A549 (cell line): ENCODE measurements at regions not wholly inside any gene's neighbourhood (a gene's known extent, or its start where the extent isn't known, plus 50 kb on each side); places are given as distances from the start of the nearest gene placed in this dataset.

Experiments used
- ATAC-seq, 2 experiments: fragments of 200-7000 bp in 1 of 2; fragments of >200 bp in 1 of 2; cut with Nextera tagmentation in 1 of 2; cut with Tn5 transposase in 1 of 2; 3 replicates each; pipeline versions ENCODE4 v1.8.0 to v1.9.1; 2018 to 2020; ENCODE audit warnings: mild to moderate bottlenecking in 1 of 2, moderate library complexity in 1 of 2
- CTCF ChIA-PET: fragments of 300-600 bp; sonication (Branson Sonifier 250); formaldehyde crosslinking; extraction: SDS; loops from one replicate; lab custom pipeline; 2021; ENCODE audit warnings: antibody characterized with exemption, inconsistent platforms; lab: Yijun Ruan, JAX
- POLR2A ChIA-PET: fragments of 350-600 bp; formaldehyde crosslinking; extraction: SDS; loops from one replicate; lab custom pipeline; 2021; ENCODE audit warnings: antibody characterized with exemption, inconsistent platforms; lab: Yijun Ruan, JAX
- DNase-seq, 2 experiments: peaks; one replicate each; pipeline versions ENCODE4 v3.0.0 to v3.0.0-alpha.2; 2011 to 2016; ENCODE audit warnings: low read depth in 1 of 2, low spot score in 1 of 2
- FAIRE-seq: peaks from 2 replicates; lab custom pipeline; 2011; peaks lifted over from hg19 to GRCh38; lab: Jason Lieb, UNC
- H3K27ac ChIP-seq, 2 experiments: fragments of >200 bp; sonication (Bioruptor Twin); formaldehyde crosslinking; 3 replicates each; pipeline ENCODE4 v1.5.1; 2016 to 2017
- H3K4me1 ChIP-seq: fragments of >200 bp; sonication (Bioruptor Twin); formaldehyde crosslinking; 3 replicates; pipeline ENCODE4 v1.6.1; 2016
- H3K4me2 ChIP-seq: fragments of >200 bp; sonication (Bioruptor Twin); formaldehyde crosslinking; 3 replicates; pipeline ENCODE4 v1.6.1; 2016
- H3K4me3 ChIP-seq: fragments of >200 bp; sonication (Bioruptor Twin); formaldehyde crosslinking; 3 replicates; pipeline ENCODE4 v1.5.1; 2016
- H3K9me3 ChIP-seq: fragments of >200 bp; sonication (Bioruptor Twin); formaldehyde crosslinking; 3 replicates; pipeline ENCODE4 v1.6.1; 2016
- CEBPB ChIP-seq, 2 experiments: fragments of >200 bp in 1 of 2; sonication (Bioruptor Twin) in 1 of 2; formaldehyde crosslinking in 1 of 2; IDR thresholded peaks; 2 replicates each; pipeline ENCODE4 v1.6.1; 2012 to 2016
- CHD4 ChIP-seq: fragments of 200-600 bp; sonication (generic); IDR thresholded peaks from 2 replicates; pipeline ENCODE4 v1.6.1; 2016; ENCODE audit warnings: antibody characterized with exemption, mild to moderate bottlenecking, borderline replicate concordance
- EHF ChIP-seq: fragments of 250-450 bp; sonication (Bioruptor Pico); IDR thresholded peaks from 2 replicates; pipeline ENCODE4 v1.5.0; 2020; ENCODE audit warnings: mild to moderate bottlenecking
- ESRRA ChIP-seq: fragments of 150-350 bp; IDR thresholded peaks from 2 replicates; pipeline ENCODE4 v1.6.1; 2014; ENCODE audit warnings: mild to moderate bottlenecking, low read length, borderline replicate concordance
- FOSL2 ChIP-seq, 2 experiments: fragments of 450-650 bp in 1 of 2; fragments of >200 bp in 1 of 2; sonication (Bioruptor Twin) in 1 of 2; formaldehyde crosslinking; IDR thresholded peaks; 2 replicates each; pipeline versions ENCODE4 v1.5.0 to v1.6.1; 2016 to 2020; ENCODE audit warnings: mild to moderate bottlenecking in 1 of 2, moderate library complexity in 1 of 2
- GATA3 ChIP-seq: IDR thresholded peaks from 2 replicates; pipeline ENCODE4 v1.6.1; 2012; ENCODE audit warnings: borderline replicate concordance
- HDAC2 ChIP-seq: fragments of 200-600 bp; sonication (generic); IDR thresholded peaks from 2 replicates; pipeline ENCODE4 v1.6.1; 2016
- HEYL ChIP-seq: fragments of 250-450 bp; sonication (Bioruptor Pico); IDR thresholded peaks from 2 replicates; pipeline ENCODE4 v1.8.0; 2021; ENCODE audit warnings: mild to moderate bottlenecking, moderate library complexity
- JUN ChIP-seq, 2 experiments: fragments of >200 bp; sonication (Bioruptor Twin); formaldehyde crosslinking; IDR thresholded peaks; 2 replicates in 1 of 2; 3 replicates in 1 of 2; pipeline ENCODE4 v1.6.1; 2016 to 2017
- JUNB ChIP-seq: fragments of >200 bp; sonication (Bioruptor Twin); formaldehyde crosslinking; IDR thresholded peaks from 2 replicates; pipeline ENCODE4 v1.6.1; 2016
- KDM5A ChIP-seq: fragments of 200-600 bp; sonication (generic); IDR thresholded peaks from 2 replicates; pipeline ENCODE4 v1.6.1; 2016; ENCODE audit warnings: antibody characterized with exemption, mild to moderate bottlenecking
- MYC ChIP-seq: IDR thresholded peaks from 2 replicates; pipeline ENCODE4 v1.6.1; 2012; ENCODE audit warnings: mild to moderate bottlenecking, inconsistent platforms, low read length, improper control_type of control experiment, borderline replicate concordance
- NR3C1 ChIP-seq: fragments of >200 bp; sonication (Bioruptor Twin); formaldehyde crosslinking; IDR thresholded peaks from 3 replicates; pipeline ENCODE4 v1.6.1; 2017
- RAD21 ChIP-seq, 2 experiments: fragments of >200 bp in 1 of 2; sonication (Bioruptor Twin) in 1 of 2; formaldehyde crosslinking in 1 of 2; IDR thresholded peaks in 1 of 2; conservative IDR thresholded peaks in 1 of 2; 2 replicates in 1 of 2; 3 replicates in 1 of 2; pipeline ENCODE4 v1.6.1; 2012 to 2018; ENCODE audit warnings: inconsistent platforms in 1 of 2
- RARB ChIP-seq: fragments of 250-450 bp; sonication (Bioruptor Pico); IDR thresholded peaks from 2 replicates; pipeline ENCODE4 v1.8.0; 2021; ENCODE audit warnings: mild to moderate bottlenecking, moderate library complexity
- RFX5 ChIP-seq: fragments of 450-650 bp; IDR thresholded peaks from 2 replicates; pipeline ENCODE4 v1.7.1; 2014; ENCODE audit warnings: antibody characterized with exemption, mild to moderate bottlenecking, moderate library complexity
- RNF2 ChIP-seq: fragments of 200-600 bp; sonication (generic); IDR thresholded peaks from 2 replicates; pipeline ENCODE4 v1.6.1; 2016; ENCODE audit warnings: low read depth, mild to moderate bottlenecking, antibody characterized with exemption, moderate library complexity, borderline replicate concordance
- SMC3 ChIP-seq: fragments of >200 bp; sonication (Bioruptor Twin); formaldehyde crosslinking; IDR thresholded peaks from 3 replicates; pipeline ENCODE4 v1.6.1; 2018; ENCODE audit warnings: inconsistent platforms
- TP53 ChIP-seq: fragments of 250-450 bp; sonication (Bioruptor Pico); IDR thresholded peaks from 2 replicates; pipeline ENCODE4 v1.5.0; 2021; ENCODE audit warnings: mild to moderate bottlenecking, moderate library complexity
- ZC3H11A ChIP-seq: fragments of 450-650 bp; IDR thresholded peaks from 2 replicates; pipeline ENCODE4 v1.6.1; 2014; ENCODE audit warnings: antibody characterized with exemption, mild to moderate bottlenecking
- ZSCAN20 ChIP-seq: fragments of 250-450 bp; sonication (Bioruptor Pico); IDR thresholded peaks from 2 replicates; pipeline ENCODE4 v1.8.0; 2022; ENCODE audit warnings: mild to moderate bottlenecking, moderate library complexity
- WGBS: methylation state at CpG from one replicate; pipeline ENCODE4 v1.1.6; 2017; ENCODE audit errors: missing lambda C conversion rate; 5-methylcytosine and 5-hydroxymethylcytosine counted together
- TF ChIP-seq, protein P1 (sequence below): fragments of 250-450 bp; sonication (Bioruptor Pico); IDR thresholded peaks from 2 replicates; pipeline ENCODE4 v1.5.0; 2021; ENCODE audit warnings: mild to moderate bottlenecking, moderate library complexity, borderline replicate concordance
- TF ChIP-seq, protein P2 (sequence below): fragments of >200 bp; sonication (Bioruptor Twin); formaldehyde crosslinking; IDR thresholded peaks from 3 replicates; pipeline ENCODE4 v1.6.1; 2016
- TF ChIP-seq, protein P3 (sequence below): IDR thresholded peaks from 2 replicates; pipeline ENCODE4 v1.6.1; 2012
- TF ChIP-seq, protein P4 (sequence below): fragments of 450-650 bp; IDR thresholded peaks from 2 replicates; pipeline ENCODE4 v1.6.1; 2014; ENCODE audit warnings: antibody characterized with exemption
- TF ChIP-seq, protein P5 (sequence below): fragments of >200 bp; sonication (Bioruptor Twin); formaldehyde crosslinking; IDR thresholded peaks from 2 replicates; pipeline ENCODE4 v1.6.1; 2016
- TF ChIP-seq, protein P6 (sequence below): fragments of 150-350 bp; IDR thresholded peaks from 2 replicates; pipeline ENCODE4 v1.6.1; 2014; ENCODE audit warnings: low read depth, mild to moderate bottlenecking, low read length

DNA sequence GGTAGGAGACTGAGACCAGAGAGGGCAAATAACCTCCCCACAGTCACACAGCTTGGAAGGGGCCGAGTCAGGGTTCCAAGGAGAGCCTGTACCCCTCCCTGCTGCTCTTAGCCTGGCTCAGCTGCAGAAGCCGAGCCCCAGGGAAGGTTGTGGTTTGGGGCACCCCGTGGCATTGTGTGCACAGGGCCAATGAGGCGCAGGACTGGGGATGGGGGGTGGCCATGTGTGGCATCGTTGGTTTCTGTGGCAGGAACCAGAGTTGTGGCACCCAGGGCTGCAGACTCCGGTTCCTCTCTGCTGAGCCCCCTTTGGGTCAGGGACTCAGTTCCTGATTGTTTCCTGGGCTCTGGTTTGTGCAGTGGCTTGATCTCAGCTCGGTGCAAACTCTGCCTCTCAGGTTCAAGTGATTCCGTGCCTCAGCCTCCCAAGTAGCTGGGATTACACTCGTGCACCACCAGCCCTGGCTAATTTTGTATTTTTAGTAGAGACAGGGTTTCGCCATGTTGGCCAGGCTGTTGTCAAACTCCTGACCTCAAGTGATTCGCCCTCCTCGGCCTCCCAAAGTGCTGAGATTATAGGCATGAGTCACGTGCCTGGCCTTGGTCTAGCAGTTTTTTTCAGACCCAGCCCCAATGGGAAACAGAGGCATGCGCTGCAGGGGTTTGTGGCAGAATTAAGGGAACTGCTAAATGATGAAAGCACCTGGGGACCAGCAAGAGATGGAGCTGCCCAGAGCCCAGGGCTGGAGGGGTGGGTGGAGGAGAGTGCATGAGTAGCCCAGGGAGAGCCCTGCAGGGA lies 221.0 kb upstream of the SULF2 start:
- CTCF ChIA-PET = interaction anchor here (0.9 kb wide), 1 partner anchor 185 kb away, joined by 3 read pairs; no protein-coding TSS in a partner anchor
- no peak overlapping the region for H3K27ac ChIP-seq
- ATAC-seq (no peak), DNase-seq (no peak), FAIRE-seq (no peak)
- no peak for TF ChIP-seq JUNB
- no peak for TF ChIP-seq RAD21 (conservative IDR thresholded peaks at IDR 0.05 in 1 of 2, IDR thresholded peaks at IDR 0.05 in 1 of 2)
- TF ChIP-seq KDM5A = no peak
- TF ChIP-seq ESRRA = no peak
- TF ChIP-seq TP53 = no peak
- TF ChIP-seq HDAC2 = no peak
- TF ChIP-seq JUN (IDR thresholded peaks at IDR 0.05) = no peak
- TF ChIP-seq SMC3 = no peak
- no peak for TF ChIP-seq ZC3H11A
- no peak for TF ChIP-seq ZSCAN20 (CRISPR knock-in tag)
- TF ChIP-seq GATA3 = no peak
- no peak for TF ChIP-seq MYC
- TF ChIP-seq, protein P1, sequence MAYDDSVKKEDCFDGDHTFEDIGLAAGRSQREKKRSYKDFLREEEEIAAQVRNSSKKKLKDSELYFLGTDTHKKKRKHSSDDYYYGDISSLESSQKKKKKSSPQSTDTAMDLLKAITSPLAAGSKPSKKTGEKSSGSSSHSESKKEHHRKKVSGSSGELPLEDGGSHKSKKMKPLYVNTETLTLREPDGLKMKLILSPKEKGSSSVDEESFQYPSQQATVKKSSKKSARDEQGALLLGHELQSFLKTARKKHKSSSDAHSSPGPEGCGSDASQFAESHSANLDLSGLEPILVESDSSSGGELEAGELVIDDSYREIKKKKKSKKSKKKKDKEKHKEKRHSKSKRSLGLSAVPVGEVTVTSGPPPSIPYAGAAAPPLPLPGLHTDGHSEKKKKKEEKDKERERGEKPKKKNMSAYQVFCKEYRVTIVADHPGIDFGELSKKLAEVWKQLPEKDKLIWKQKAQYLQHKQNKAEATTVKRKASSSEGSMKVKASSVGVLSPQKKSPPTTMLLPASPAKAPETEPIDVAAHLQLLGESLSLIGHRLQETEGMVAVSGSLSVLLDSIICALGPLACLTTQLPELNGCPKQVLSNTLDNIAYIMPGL (CRISPR knock-in tag) = no peak
- TF ChIP-seq EHF (CRISPR knock-in tag) = no peak
- TF ChIP-seq CEBPB (IDR thresholded peaks at IDR 0.05) = no peak
- TF ChIP-seq RARB (CRISPR knock-in tag) = no peak
- H3K9me3 ChIP-seq = peaks cover 25% of the 10 kb centered on the region
- POLR2A ChIA-PET = no interaction called here
- H3K4me1 ChIP-seq = no peaks in the 10 kb centered on the region
- no peak overlapping the region for H3K4me2 ChIP-seq
- 15% methylated on average over 8 of the region's 14 CpGs for WGBS
- no peak overlapping the region for H3K4me3 ChIP-seq

DNA sequence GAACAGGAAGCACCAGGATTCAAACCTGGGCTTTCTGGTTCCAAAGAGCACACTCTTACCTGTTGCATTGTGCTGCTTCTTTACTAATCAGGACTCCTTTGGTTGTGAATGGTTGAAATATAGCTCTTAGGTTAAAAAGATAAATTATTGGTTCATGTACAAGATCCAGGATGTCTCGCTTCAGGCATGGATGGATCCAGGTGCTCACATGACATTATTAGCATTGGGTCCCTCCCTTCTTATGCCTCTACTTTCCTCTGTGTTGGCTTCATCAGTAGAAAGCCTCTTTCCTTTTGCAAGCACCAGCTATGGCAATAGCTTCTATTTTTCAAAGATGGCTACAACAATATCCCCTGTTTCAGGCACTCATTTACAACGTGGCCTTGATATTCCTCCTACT lies 217.7 kb upstream of the SULF2 start:
- ChIA-PET POLR2A (no interaction called here), CTCF (interaction anchor here (1.0 kb wide), 3 partner anchors 12 to 98 kb away, joined by 3 read pairs; no protein-coding TSS in a partner anchor)
- WGBS = 8% methylated on average over 2 of the region's 2 CpGs
- no peak overlapping the region for H3K4me3 ChIP-seq
- no peak overlapping the region for H3K27ac ChIP-seq
- no peaks in the 10 kb centered on the region for H3K4me1 ChIP-seq
- peaks cover 17% of the 10 kb centered on the region for H3K9me3 ChIP-seq
- FAIRE-seq = no peak
- no peak for DNase-seq
- no peak for ATAC-seq
- no peak overlapping the region for H3K4me2 ChIP-seq
- no peak for TF ChIP-seq RAD21 (conservative IDR thresholded peaks at IDR 0.05 in 1 of 2, IDR thresholded peaks at IDR 0.05 in 1 of 2)
- TF ChIP-seq TP53 = no peak
- no peak for TF ChIP-seq KDM5A
- TF ChIP-seq FOSL2 (IDR thresholded peaks at IDR 0.05) = no peak
- TF ChIP-seq FOSL2 (CRISPR knock-in tag; IDR thresholded peaks at IDR 0.05) = no peak
- TF ChIP-seq, protein P2, sequence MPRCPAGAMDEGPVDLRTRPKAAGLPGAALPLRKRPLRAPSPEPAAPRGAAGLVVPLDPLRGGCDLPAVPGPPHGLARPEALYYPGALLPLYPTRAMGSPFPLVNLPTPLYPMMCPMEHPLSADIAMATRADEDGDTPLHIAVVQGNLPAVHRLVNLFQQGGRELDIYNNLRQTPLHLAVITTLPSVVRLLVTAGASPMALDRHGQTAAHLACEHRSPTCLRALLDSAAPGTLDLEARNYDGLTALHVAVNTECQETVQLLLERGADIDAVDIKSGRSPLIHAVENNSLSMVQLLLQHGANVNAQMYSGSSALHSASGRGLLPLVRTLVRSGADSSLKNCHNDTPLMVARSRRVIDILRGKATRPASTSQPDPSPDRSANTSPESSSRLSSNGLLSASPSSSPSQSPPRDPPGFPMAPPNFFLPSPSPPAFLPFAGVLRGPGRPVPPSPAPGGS = no peak
- TF ChIP-seq, protein P3, sequence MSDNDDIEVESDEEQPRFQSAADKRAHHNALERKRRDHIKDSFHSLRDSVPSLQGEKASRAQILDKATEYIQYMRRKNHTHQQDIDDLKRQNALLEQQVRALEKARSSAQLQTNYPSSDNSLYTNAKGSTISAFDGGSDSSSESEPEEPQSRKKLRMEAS = no peak
- TF ChIP-seq, protein P1 (CRISPR knock-in tag) = no peak
- no peak for TF ChIP-seq HEYL (CRISPR knock-in tag)
- TF ChIP-seq ZC3H11A = no peak
- no peak for TF ChIP-seq CHD4
- TF ChIP-seq RNF2 = no peak
- no peak for TF ChIP-seq NR3C1
- TF ChIP-seq JUN (IDR thresholded peaks at IDR 0.05) = no peak
- TF ChIP-seq, protein P4, sequence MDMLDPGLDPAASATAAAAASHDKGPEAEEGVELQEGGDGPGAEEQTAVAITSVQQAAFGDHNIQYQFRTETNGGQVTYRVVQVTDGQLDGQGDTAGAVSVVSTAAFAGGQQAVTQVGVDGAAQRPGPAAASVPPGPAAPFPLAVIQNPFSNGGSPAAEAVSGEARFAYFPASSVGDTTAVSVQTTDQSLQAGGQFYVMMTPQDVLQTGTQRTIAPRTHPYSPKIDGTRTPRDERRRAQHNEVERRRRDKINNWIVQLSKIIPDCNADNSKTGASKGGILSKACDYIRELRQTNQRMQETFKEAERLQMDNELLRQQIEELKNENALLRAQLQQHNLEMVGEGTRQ = no peak
- TF ChIP-seq, protein P5, sequence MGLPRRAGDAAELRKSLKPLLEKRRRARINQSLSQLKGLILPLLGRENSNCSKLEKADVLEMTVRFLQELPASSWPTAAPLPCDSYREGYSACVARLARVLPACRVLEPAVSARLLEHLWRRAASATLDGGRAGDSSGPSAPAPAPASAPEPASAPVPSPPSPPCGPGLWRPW = no peak
- TF ChIP-seq RFX5 = no peak
- TF ChIP-seq, protein P6, sequence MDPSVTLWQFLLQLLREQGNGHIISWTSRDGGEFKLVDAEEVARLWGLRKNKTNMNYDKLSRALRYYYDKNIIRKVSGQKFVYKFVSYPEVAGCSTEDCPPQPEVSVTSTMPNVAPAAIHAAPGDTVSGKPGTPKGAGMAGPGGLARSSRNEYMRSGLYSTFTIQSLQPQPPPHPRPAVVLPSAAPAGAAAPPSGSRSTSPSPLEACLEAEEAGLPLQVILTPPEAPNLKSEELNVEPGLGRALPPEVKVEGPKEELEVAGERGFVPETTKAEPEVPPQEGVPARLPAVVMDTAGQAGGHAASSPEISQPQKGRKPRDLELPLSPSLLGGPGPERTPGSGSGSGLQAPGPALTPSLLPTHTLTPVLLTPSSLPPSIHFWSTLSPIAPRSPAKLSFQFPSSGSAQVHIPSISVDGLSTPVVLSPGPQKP = no peak
